KMS-11 (cell line): ENCODE measurements at regions not wholly inside any gene's neighbourhood (a gene's known extent, or its start where the extent isn't known, plus 50 kb on each side); places are given as distances from the start of the nearest gene placed in this dataset.

ENCODE experiments used
- H2AFZ ChIP-seq: fragments of 200-600 bp; sonication (generic); 2 replicates; pipeline ENCODE4 v1.6.1; 2016; ENCODE audit warnings: antibody characterized with exemption, mixed run types, low read depth
- H3K27ac ChIP-seq: fragments of 200-600 bp; sonication (generic); 2 replicates; pipeline ENCODE4 v1.6.1; 2016; ENCODE audit warnings: mild to moderate bottlenecking, mixed run types
- H3K27me3 ChIP-seq: fragments of 200-600 bp; sonication (generic); 2 replicates; pipeline ENCODE4 v1.6.1; 2017; ENCODE audit warnings: mild to moderate bottlenecking, low read depth, mixed run types, moderate library complexity; ENCODE audit not compliant: insufficient read depth
- H3K36me3 ChIP-seq: fragments of 200-600 bp; sonication (generic); 2 replicates; pipeline ENCODE4 v1.6.1; 2017; ENCODE audit warnings: mild to moderate bottlenecking, mixed run types; ENCODE audit not compliant: insufficient read depth
- H3K4me1 ChIP-seq: fragments of 200-600 bp; sonication (generic); 2 replicates; pipeline ENCODE4 v1.6.1; 2016; ENCODE audit warnings: mild to moderate bottlenecking, low read depth, mixed run types; ENCODE audit not compliant: poor library complexity, severe bottlenecking
- H3K4me2 ChIP-seq: fragments of 200-600 bp; sonication (generic); 2 replicates; pipeline ENCODE4 v1.7.0; 2016; ENCODE audit warnings: mild to moderate bottlenecking, mixed run types
- H3K4me3 ChIP-seq: fragments of 200-600 bp; sonication (generic); IDR thresholded peaks from 2 replicates; pipeline ENCODE4 v1.6.1; 2017; ENCODE audit warnings: low read depth, low read length, mixed read lengths; ENCODE audit not compliant: insufficient read depth
- H3K79me2 ChIP-seq: fragments of 200-600 bp; sonication (generic); 2 replicates; pipeline ENCODE4 v1.6.1; 2016; ENCODE audit warnings: low read depth, mixed run types; ENCODE audit not compliant: insufficient read depth
- H3K9ac ChIP-seq: fragments of 200-600 bp; sonication (generic); 2 replicates; pipeline ENCODE4 v1.6.1; 2016; ENCODE audit warnings: mild to moderate bottlenecking, mixed run types
- H4K20me1 ChIP-seq: fragments of 200-600 bp; sonication (generic); 2 replicates; pipeline ENCODE4 v1.6.1; 2016; ENCODE audit warnings: mild to moderate bottlenecking, mixed run types; ENCODE audit not compliant: insufficient read depth
- TF ChIP-seq, protein P1 (sequence below): fragments of 200-600 bp; sonication (generic); conservative IDR thresholded peaks from 2 replicates; pipeline ENCODE4 v1.6.1; 2017; ENCODE audit warnings: low read depth, mild to moderate bottlenecking, antibody characterized with exemption, low read length, moderate library complexity, mixed read lengths

DNA sequence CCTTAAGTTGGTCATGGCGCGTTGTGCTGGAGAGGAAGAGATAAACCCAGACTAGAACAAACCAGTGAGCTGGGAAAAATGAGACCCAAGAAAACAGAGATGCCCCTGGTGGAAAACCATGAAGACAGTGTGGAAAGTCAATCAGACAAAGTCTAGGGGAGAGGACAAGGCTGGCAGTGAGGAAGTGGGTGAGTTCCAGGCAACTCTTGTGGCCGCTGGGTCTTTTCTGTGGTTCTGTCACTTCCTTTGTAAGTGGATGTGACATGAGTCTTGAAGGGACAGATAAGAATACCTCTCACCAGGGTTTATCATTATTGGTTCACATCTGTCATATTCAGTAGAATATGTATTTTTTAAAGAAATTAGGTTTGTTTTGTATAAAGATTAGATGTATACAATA, 738.4 kb downstream of the DHX35 start:
- Histone ChIP-seq H3K9ac (no peak overlapping the region), H3K36me3 (no peaks in the 10 kb centered on the region), H4K20me1 (no peaks in the 10 kb centered on the region), H3K4me2 (no peak overlapping the region), H3K27me3 (no peaks in the 10 kb centered on the region), H2AFZ (no peak overlapping the region), H3K4me3 (no peak overlapping the region), H3K4me1 (no peaks in the 10 kb centered on the region), H3K27ac (no peak overlapping the region), H3K79me2 (no peaks in the 10 kb centered on the region)
- TF ChIP-seq, protein P1, sequence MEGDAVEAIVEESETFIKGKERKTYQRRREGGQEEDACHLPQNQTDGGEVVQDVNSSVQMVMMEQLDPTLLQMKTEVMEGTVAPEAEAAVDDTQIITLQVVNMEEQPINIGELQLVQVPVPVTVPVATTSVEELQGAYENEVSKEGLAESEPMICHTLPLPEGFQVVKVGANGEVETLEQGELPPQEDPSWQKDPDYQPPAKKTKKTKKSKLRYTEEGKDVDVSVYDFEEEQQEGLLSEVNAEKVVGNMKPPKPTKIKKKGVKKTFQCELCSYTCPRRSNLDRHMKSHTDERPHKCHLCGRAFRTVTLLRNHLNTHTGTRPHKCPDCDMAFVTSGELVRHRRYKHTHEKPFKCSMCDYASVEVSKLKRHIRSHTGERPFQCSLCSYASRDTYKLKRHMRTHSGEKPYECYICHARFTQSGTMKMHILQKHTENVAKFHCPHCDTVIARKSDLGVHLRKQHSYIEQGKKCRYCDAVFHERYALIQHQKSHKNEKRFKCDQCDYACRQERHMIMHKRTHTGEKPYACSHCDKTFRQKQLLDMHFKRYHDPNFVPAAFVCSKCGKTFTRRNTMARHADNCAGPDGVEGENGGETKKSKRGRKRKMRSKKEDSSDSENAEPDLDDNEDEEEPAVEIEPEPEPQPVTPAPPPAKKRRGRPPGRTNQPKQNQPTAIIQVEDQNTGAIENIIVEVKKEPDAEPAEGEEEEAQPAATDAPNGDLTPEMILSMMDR, result no peak

DNA sequence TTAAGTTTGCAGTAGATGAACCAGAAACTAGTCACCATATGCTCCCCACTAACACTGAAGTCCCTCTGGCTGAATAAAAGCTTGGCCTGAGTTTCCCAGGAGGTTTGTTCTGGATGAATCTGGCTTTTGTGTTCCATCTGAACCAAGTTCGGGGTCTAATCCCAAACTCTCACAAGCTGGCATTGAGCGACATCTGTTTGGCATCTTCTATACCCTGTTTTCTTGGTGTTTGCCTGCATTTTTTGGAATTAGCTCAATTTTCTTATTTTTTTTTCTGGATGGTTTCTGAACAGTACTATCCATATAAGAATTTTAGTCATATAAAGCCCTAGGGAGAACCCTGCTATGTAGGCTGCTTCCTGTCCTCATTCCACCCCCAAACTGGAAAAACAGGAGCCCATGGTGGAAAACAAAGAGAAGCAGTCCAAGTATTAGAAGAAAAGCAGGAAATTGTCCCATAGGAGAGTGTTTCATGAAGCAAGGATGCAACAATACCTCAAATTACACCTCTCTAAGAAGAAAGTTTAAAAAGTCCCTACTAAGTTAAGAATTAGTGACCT, 737.1 kb downstream of the DHX35 start:
- Histone ChIP-seq H3K9ac (no peak overlapping the region), H3K27ac (no peak overlapping the region), H3K4me2 (no peak overlapping the region), H3K79me2 (no peaks in the 10 kb centered on the region), H3K4me3 (no peak overlapping the region), H3K36me3 (no peaks in the 10 kb centered on the region), H3K27me3 (no peaks in the 10 kb centered on the region), H3K4me1 (no peaks in the 10 kb centered on the region), H4K20me1 (no peaks in the 10 kb centered on the region), H2AFZ (no peak overlapping the region)
- TF ChIP-seq, protein P1, result no peak

DNA sequence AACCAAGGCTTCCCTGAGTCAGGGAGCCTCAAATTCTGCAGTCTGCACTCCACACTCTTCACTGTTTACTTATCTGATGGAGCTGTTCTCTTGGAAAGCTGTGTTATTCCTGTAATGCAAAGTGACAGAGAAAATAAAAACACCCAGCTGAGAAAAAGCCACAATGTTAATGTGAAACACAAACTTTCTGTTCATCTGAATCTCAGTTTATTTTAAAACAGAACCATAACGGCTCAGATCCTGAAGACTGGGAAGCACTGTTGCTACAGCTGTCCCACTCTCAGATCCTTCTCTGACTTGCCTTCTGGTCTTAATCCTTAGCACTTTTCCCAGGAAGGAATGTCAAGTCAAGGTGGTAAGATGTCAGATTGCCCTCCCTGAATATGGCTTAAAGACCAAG, 736.6 kb downstream of the DHX35 start:
- Histone ChIP-seq H3K9ac (no peak overlapping the region), H3K27me3 (no peaks in the 10 kb centered on the region), H3K79me2 (no peaks in the 10 kb centered on the region), H3K4me3 (no peak overlapping the region), H3K4me1 (peaks cover 3% of the 10 kb centered on the region), H4K20me1 (no peaks in the 10 kb centered on the region), H3K36me3 (no peaks in the 10 kb centered on the region), H3K4me2 (no peak overlapping the region), H2AFZ (no peak overlapping the region), H3K27ac (no peak overlapping the region)
- TF ChIP-seq, protein P1, result no peak

DNA sequence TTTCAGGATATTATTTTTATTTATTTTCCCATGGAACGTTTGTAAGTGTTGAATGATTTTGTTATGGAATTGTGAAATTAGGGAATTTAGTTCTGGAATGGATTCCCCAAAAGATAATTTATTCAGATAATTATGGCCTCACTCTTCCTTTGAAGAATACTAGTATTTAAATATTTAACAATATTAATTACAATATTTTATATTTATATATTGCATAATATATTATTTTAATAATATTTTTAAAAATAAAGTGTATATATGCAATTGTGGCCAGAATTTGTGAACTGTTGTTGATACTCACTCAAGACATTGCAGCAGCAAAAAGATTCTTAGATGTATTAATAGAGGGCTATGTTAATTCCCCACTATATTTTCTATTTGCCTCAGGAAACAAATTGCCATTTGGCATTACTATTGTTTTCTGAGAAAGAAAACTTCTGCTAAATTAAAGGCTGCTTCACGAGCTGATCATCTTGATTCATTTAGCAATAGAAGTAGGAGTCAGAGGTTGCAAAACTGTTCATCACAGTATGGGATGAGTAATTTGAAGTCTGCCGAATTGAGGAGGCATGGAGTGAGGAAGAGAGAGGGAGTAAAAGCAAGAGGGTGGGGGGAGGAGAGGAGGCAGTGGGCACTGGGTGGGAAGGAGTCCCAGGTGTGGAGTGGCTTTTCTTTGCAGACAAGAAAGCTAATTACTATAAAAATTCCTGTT, 729.2 kb downstream of the DHX35 start:
- TF ChIP-seq, protein P1, result no peak
- Histone ChIP-seq H3K4me1 (peaks cover 3% of the 10 kb centered on the region), H3K79me2 (no peaks in the 10 kb centered on the region), H3K27me3 (no peaks in the 10 kb centered on the region), H2AFZ (no peak overlapping the region), H3K4me2 (no peak overlapping the region), H3K36me3 (no peaks in the 10 kb centered on the region), H3K4me3 (no peak overlapping the region), H3K9ac (no peak overlapping the region), H4K20me1 (no peaks in the 10 kb centered on the region), H3K27ac (no peak overlapping the region)
